ENCODE measurements at regions not wholly inside any gene's neighbourhood (a gene's known extent, or its start where the extent isn't known, plus 50 kb on each side); places are given as distances from the start of the nearest gene placed in this dataset.

DNA sequence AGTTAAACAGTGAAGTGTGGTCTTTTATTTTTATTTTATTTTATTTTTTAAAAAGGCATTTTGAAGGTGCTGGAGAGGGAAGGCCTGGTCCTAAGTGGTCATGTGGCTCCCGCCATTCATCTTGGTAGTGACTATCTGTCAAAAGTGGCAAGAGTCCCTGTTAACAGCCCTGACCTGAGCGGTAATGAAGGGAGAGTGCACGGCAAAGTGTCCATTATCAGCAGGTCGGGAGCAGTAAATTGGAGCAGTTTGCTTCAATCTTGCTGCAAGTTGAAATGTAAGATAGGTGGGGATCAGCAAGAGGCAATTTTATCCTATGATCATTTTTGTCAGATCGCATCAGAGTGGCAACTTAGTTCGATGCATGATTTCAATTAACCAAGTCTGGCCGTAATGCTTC lies 227.4 kb upstream of the SP4 start:
- TF ChIP-seq, protein P1, sequence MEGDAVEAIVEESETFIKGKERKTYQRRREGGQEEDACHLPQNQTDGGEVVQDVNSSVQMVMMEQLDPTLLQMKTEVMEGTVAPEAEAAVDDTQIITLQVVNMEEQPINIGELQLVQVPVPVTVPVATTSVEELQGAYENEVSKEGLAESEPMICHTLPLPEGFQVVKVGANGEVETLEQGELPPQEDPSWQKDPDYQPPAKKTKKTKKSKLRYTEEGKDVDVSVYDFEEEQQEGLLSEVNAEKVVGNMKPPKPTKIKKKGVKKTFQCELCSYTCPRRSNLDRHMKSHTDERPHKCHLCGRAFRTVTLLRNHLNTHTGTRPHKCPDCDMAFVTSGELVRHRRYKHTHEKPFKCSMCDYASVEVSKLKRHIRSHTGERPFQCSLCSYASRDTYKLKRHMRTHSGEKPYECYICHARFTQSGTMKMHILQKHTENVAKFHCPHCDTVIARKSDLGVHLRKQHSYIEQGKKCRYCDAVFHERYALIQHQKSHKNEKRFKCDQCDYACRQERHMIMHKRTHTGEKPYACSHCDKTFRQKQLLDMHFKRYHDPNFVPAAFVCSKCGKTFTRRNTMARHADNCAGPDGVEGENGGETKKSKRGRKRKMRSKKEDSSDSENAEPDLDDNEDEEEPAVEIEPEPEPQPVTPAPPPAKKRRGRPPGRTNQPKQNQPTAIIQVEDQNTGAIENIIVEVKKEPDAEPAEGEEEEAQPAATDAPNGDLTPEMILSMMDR (IDR thresholded peaks at IDR 0.05): no peak
- no peak for TF ChIP-seq POLR2A (IDR thresholded peaks at IDR 0.05)
